Stimulated activated CD8-positive, alpha-beta memory T cell treated with anti-CD3 and anti-CD28 coated beads, Interleukin-2, amount 100 ng/mL, for 48 hours (primary cell): ENCODE measurements at regions not wholly inside any gene's neighbourhood (a gene's known extent, or its start where the extent isn't known, plus 50 kb on each side); places are given as distances from the start of the nearest gene placed in this dataset.

ENCODE experiments used
- DNase-seq, 2 donors: peaks; one replicate each; pipeline ENCODE4 v3.0.0-alpha.2; 2020; ENCODE audit warnings: low read depth in 2 of 2

GRCh38 chr17:77429969-77430752 is 289.4 kb downstream of the SEC14L1 start:
- DNase-seq = peak; percentile 74 to 78

DNA sequence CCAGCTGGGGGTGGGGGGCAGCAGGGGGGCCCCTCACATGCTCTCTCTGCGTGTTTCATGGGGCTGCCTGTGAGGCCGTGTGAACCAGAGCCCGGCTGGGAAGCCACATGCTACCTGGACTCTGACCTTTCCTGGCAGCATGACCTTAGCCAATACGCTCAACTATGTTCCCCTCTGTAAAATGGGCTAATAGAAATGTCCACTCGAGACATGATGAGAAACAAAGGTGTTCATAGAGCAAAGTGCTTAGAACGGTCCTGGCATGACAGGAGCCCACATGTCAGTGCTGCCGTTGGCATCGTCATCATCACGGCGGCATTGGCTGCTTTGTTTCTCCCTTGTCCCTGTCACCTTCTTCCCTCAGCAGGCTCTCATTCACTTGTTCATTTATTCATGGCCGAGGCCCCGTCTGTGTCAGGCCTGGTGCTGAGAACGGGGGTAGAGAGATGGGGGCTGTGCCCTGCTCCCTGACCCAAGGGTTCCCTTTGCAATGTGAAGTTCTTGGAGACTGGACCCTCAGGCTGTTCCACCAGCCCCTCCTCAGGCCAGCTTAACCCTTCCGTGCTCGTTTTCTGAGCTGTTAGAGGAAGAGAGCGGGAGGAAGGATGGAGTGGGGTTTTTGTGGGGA is 291.4 kb downstream of the SEC14L1 start:
- DNase-seq = no peak

DNA sequence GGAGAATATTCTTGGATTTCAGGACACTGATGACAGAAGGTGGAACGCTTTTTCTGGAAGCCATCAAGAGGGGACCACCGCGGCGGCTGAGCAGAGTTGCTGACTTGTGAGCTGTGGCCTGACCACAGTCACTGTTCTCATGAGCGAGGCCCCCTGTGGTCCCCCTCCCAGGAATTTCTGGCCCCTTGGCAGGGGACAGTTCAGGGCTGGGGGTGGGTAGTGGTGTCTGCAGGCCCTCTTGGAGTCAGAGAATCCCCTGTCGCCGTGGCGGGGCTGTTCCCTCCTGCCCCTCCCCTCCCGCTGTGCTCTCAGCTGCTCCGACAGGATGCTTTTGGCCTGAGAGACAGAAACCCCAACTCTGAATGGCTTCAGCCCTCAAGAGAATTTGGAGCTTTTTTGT is 292.0 kb downstream of the SEC14L1 start:
- DNase-seq = no peak

- no peak for DNase-seq
Measured at GRCh38 chr17:77433385-77434135, 292.8 kb downstream of the SEC14L1 start.

DNA sequence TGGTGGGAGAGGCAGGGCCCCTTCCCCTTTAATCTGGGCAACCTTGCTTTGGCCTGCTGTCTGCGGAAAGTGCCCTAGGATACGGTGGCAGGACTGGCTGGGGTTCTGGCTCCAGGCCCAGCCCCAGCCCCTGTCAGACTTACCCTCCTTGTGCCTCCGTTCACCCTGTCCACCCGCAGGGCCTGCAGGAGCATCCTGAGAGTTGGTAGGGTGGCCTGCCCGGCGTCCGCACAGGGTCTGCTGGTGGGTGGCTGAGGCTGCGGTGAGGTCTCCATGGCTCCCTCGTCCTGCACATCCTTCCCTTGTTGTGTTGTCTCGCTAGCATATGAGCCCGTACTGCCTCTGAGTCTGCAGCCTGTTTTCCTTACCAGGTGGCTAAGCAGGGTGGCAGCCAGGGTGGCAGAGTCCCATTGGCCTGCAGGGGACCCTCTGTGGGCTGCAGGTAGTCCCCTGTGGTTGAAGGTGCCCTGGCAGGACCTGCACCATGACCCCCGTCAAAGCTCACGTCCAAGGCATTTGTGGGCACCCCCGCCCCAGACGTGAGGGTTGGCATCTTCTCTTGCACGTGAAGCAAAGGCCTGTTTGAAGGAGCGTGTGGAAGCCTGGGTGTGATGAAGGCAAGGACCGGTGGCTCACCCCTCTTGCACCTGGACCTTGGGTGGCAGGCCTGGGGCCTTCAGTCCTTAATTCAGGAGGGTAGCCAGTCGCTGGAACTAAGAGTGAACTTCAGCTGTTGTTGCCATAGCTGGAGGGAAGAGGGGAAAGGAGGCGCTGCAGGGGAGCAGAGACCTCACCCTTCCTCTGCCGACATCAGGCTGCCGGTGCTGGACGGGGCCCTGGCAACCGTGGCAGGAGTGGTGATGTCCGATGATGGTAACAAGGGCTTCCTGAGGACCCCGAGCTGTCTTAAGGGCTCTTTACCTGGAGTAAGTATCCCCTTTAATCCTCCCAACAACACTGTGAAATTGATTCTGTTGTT is 293.7 kb downstream of the SEC14L1 start:
- no peak for DNase-seq

- DNase-seq = no peak
Measured at GRCh38 chr17:77435272-77436057, 294.7 kb downstream of the SEC14L1 start.

- DNase-seq = no peak
Measured at GRCh38 chr17:77436058-77436442, 295.3 kb downstream of the SEC14L1 start.

GRCh38 chr17:77436481-77436880 is 295.7 kb downstream of the SEC14L1 start:
- DNase-seq = no peak

DNA sequence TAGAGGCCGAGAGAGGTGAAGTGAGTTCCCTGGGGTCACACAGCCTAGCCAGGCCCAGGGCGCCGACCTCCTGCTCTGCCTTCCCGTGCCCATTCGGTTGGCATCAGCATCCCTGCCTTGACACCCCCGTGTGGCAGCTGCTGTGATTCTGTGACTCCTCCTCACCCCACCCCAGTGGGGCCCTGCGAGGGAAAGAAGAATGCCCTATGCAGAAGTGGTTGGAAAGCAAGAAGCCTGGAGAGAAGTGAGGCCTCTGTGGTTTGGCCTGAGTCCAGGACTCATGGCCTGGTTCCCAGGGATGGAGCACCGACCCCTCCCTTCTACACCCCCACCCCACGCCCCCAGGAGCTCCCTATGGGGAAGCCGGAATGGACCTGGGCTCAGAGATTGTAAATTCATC is 296.2 kb downstream of the SEC14L1 start:
- DNase-seq = no peak

GRCh38 chr17:77437747-77438146 is 297.0 kb downstream of the SEC14L1 start:
- DNase-seq = no peak

DNA sequence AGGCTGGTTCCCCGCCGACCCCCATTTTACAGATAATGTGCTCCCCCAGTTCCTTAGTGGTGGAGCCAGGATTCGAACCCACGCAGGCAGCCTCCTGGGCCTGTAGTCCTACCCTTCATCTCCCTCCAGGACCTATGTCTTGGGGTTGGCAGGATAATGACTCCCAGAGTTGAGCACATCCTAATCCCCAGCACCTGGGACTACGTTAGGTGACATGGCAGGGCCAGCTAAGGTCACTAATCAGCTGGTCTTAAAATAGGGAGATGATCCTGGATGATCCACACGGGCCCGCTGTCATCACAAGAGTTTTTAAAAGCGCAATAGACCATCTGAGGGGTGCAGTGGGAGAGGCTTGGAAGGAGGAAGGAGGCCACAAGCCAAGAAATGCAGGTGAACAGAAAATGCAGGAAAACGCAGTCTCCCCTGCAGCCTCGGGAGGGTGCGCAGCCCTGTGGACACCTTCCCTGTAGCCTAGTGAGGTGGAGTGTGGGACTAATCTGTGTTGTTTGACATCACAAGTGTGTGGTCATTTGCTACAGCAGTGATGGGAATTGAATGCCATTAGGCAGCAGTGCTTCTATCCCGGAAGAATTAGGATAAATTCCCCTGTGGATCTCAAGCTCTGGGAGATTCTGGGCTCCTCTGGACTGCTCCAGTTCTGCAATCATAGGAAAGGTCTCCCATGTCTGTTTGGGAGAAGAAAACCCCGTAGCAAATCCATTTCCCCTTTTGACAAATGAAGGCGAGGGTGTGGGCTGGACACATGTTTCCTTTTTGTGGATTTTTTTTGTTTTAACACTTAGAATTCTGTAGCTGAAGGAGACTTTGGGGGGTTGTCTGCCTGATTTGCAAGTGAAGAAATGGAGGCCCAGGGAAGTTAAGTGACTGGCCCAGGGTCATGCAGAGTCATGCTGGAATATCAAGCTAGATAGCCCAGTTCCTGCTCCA is 297.7 kb downstream of the SEC14L1 start:
- DNase-seq = no peak

DNA sequence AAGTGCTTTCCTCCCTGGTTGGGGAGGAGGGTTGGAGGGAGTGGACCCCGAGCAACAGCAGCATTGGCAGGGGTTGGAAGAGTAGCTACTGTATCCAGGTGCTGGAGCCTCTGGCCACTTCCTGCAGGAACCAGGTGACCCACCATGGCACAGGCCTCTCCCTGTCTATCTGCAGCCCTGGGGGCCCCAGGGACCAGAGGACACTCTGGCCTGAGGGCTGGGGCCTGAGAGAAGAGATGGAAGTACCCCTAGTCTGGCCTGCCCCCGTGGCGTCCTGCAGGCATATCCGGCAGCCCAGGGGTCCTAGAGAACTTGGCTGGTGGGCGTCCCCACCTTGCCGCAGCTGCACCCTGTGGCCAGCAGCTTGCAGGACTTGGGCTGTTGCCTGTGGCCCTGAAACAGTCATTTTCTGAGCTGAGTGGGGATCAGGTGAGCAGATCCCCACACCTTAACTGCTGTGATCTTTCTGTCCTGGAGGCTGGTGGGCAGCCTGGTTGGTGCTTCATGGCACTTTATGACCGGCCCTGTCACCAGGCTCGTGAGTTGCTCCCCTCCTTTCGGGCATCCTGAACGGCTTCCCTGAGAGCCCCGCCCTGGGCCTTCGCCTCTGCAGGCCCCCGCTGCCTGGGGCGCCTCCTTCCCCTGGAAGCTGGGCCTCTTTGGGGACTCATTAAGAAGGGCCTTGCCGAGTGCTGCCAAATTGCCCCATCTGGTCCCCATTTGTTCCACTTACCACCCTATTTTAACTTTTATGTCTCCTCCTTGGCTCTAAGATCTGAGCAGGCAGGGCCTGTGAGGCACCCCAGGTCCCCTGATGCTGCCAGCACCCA is 298.6 kb downstream of the SEC14L1 start:
- DNase-seq = no peak

GRCh38 chr17:77440560-77440981 is 299.8 kb downstream of the SEC14L1 start:
- no peak for DNase-seq

DNA sequence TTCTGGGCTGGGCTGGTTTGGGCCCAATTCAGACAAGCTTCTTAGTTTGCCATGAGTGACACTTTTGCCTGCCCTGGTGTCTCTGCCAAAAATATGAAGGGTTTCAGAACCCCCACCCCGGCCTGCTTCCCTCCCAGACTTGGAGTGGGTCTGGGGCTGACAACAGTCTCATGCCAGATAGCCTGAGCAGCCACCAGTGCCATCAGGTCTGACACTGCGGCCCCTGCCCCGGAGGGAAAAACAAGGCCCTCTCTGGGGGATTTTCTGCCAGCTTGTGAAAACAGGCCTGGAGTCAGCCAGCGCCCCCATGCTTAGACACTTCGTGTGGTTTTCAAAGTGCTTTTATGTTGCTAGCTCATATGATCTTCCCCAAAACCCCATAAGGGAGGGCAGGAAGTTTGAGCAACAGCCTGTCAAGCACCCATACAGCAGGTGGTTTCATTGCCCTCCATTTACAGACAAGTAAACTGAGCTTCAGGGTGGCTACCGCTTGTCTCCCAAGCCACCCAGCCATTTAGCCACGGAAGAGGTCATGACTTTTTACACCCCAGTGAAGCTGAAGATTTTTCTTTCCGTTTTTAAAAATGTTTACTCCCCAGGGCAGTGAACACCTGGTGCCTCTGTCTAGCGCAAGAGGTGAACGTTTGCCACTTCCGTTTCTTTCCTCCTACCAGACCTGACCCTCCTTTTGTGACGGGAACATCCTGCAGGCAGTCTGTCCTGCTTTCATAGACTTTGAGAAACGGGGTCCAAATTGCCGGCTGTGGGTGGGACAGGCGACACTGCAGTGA is 300.6 kb downstream of the SEC14L1 start:
- no peak for DNase-seq

- no peak for DNase-seq
Measured at GRCh38 chr17:77441940-77442339, 301.2 kb downstream of the SEC14L1 start.

GRCh38 chr17:77442976-77443747 is 302.4 kb downstream of the SEC14L1 start:
- no peak for DNase-seq

DNA sequence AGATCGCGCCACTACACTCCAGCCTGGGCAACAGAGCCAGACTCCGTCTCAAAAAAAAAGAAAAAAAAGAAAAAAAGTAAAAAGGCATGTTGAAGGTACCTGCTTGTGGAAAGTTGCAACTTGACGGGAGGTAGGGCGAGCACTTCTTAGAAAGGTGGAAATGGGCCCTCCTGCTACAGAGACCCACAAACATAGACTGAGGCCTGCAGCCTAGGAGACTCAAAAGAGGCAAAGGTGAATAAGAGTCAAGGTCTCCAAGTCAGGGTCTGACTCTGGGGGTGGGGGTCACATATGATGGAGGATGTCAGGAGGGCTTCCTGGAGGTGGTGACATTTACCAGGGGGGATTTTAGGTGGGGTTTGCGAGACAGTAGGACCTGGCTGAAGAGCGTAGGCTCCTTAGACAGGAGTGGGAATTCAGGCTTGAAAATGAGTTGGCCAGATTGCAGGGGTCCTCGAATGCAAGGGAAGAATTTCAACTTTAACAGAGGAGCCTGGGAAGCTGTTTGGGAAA is 303.0 kb downstream of the SEC14L1 start:
- no peak for DNase-seq
